ENCODE measurements at regions not wholly inside any gene's neighbourhood (a gene's known extent, or its start where the extent isn't known, plus 50 kb on each side); places are given as distances from the start of the nearest gene placed in this dataset.

DNA sequence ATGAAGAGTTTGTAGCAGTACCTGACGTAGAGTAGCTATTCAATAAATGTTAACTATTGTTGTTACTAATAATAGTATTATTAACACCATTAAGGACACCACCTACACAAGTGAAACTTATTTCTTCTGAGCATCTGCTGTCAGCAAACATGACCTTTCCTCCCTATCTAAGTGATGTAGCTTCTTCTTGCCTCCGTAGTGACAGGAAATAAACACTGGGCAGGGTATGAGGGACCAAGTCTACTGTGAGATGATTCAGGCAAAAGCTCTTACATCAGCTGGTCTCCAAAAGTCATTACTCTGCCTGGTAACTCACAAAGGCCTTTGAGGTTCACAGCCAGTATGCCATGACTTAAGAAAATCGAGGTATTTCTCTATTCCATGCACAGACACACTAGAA, 750.5 kb downstream of the CPS1 start:
- H3K36me3 Mint-ChIP-seq, result no peaks in the 10 kb centered on the region
- CTCF ChIA-PET, result no interaction called here
- no peak overlapping the region for H3K27ac Mint-ChIP-seq
- no peaks in the 10 kb centered on the region for H3K27me3 Mint-ChIP-seq
- H3K9me3 Mint-ChIP-seq, result peaks cover 0 to 4% (median 4%) of the 10 kb centered on the region in 3 donors
- WGBS (ENCODE audit: insufficient coverage), result 100% methylated on average over 1 of the region's 3 CpGs
- Histone ChIP-seq H3K27ac (ENCODE audit: low read length) (no peak overlapping the region), H3K4me1 (ENCODE audit: control insufficient read depth in 1 of 2, extremely low read depth in 1 of 2, insufficient read depth in 2 of 2, low read length in 2 of 2) (no peaks in the 10 kb centered on the region), H3K9me3 (no peaks in the 10 kb centered on the region), H3K36me3 (ENCODE audit: control insufficient read depth in 2 of 2, extremely low read depth in 1 of 2, insufficient read depth in 1 of 2, low read length in 1 of 2) (no peaks in the 10 kb centered on the region), H3K27me3 (replicated peaks in 1 of 2; ENCODE audit: control insufficient read depth in 2 of 2, extremely low read depth in 1 of 2, insufficient read depth in 2 of 2, low read length in 1 of 2) (no peaks in the 10 kb centered on the region), H3K4me3 (ENCODE audit: control insufficient read depth in 1 of 2, extremely low read depth in 1 of 2, low read length in 1 of 2) (no peak overlapping the region)
- DNase-seq (no peak), ATAC-seq (replicated peaks in 1 of 4) (no peak)
- H3K4me3 Mint-ChIP-seq, result no peak overlapping the region
- no peaks in the 10 kb centered on the region for H3K4me1 Mint-ChIP-seq
- POLR2A ChIA-PET, result no interaction called here
